ENCODE measurements at regions not wholly inside any gene's neighbourhood (a gene's known extent, or its start where the extent isn't known, plus 50 kb on each side); places are given as distances from the start of the nearest gene placed in this dataset.

- H3K14ac ChIP-seq (ENCODE audit: insufficient read depth, low read length): no peak overlapping the region
- no peaks in the 10 kb centered on the region for H3K27me3 Mint-ChIP-seq (ENCODE audit: low read depth)
- H3T11ph ChIP-seq (ENCODE audit: low read length): no peak overlapping the region
- no peak overlapping the region for H2BK120ac ChIP-seq (ENCODE audit: low read depth, low read length, poor library complexity, severe bottlenecking)
- H2BK20ac ChIP-seq (ENCODE audit: low read depth, low read length, poor library complexity, severe bottlenecking): no peak overlapping the region
- no peaks in the 10 kb centered on the region for H3K79me2 ChIP-seq (ENCODE audit: insufficient read depth, low read length)
- no peak overlapping the region for H2BK12ac ChIP-seq (ENCODE audit: insufficient read length, low read depth, low read length)
- no peaks in the 10 kb centered on the region; the same call in 1 of the 2 replicates for H3K4me1 ChIP-seq (ENCODE audit: insufficient read depth, low read length)
- WGBS (ENCODE audit: extremely low coverage, insufficient read length, low lambda C conversion rate): no CpG with 5 or more reads among the region's 3 CpGs
- peaks cover 0 to 1% of the 10 kb centered on the region in 2 experiments; a peak in 2 of 4 replicates for H3K4me1 Mint-ChIP-seq
- H3K4me2 ChIP-seq (ENCODE audit: insufficient read depth, insufficient read length, low read length): no peak overlapping the region
- H3K79me1 ChIP-seq (ENCODE audit: insufficient read depth, low read depth, low read length, poor library complexity, severe bottlenecking): no peaks in the 10 kb centered on the region
- DNase-seq: no peak
- H2BK5ac ChIP-seq (ENCODE audit: insufficient read length, low read length): no peak overlapping the region
- H3K4me3 Mint-ChIP-seq: no peak overlapping the region
- TF ChIP-seq CTCF (conservative IDR thresholded peaks at IDR 0.05): no peak
- H3K9me3 Mint-ChIP-seq: no peaks in the 10 kb centered on the region
- no peak overlapping the region for H2AFZ ChIP-seq (ENCODE audit: low read length)
- no peaks in the 10 kb centered on the region for H3K27me3 ChIP-seq (ENCODE audit: insufficient read depth, low read length)
- no peaks in the 10 kb centered on the region for H3K9me3 ChIP-seq (ENCODE audit: control insufficient read depth, low read depth, low read length)
- no peak overlapping the region for H2AK5ac ChIP-seq (ENCODE audit: insufficient read length, low read length)
- H3K9ac ChIP-seq (ENCODE audit: extremely low read depth, insufficient read length, low read length): no peak overlapping the region
- no peak overlapping the region for H4K5ac ChIP-seq (ENCODE audit: insufficient read length, low read depth, low read length)
- H2BK15ac ChIP-seq (ENCODE audit: low read depth, low read length): no peak overlapping the region
- H3K27ac Mint-ChIP-seq: no peak overlapping the region; a peak in 1 of 7 replicates
- no peak overlapping the region for H3K56ac ChIP-seq (ENCODE audit: insufficient read length, low read depth, low read length)
- no peak overlapping the region for H3K23ac ChIP-seq (ENCODE audit: insufficient read length, low read depth, low read length)
- H4K20me1 ChIP-seq (ENCODE audit: control insufficient read depth, insufficient read depth, insufficient read length): no peaks in the 10 kb centered on the region
- no peak overlapping the region for H4K8ac ChIP-seq (replicated peaks; ENCODE audit: insufficient read length, low read depth, low read length)
- H4K91ac ChIP-seq (ENCODE audit: insufficient read length, low read depth, low read length): no peak overlapping the region
- H3K18ac ChIP-seq (ENCODE audit: insufficient read length, low read depth, low read length): no peak overlapping the region
- H3K23me2 ChIP-seq (ENCODE audit: insufficient read length, low read depth, low read length, poor library complexity, severe bottlenecking): no peaks in the 10 kb centered on the region
- no peaks in the 10 kb centered on the region for H3K36me3 Mint-ChIP-seq (ENCODE audit: insufficient read depth in 1 of 3, low read depth in 3 of 3)
- no peak overlapping the region for H3K27ac ChIP-seq (ENCODE audit: insufficient read length, low read depth, low read length)
- no peak overlapping the region for H3K4ac ChIP-seq (ENCODE audit: low read depth, low read length)
Measured at GRCh38 chr5:105740242-105740641, 1930.5 kb downstream of the EFNA5 start.
